ENCODE measurements at regions not wholly inside any gene's neighbourhood (a gene's known extent, or its start where the extent isn't known, plus 50 kb on each side); places are given as distances from the start of the nearest gene placed in this dataset.

DNA sequence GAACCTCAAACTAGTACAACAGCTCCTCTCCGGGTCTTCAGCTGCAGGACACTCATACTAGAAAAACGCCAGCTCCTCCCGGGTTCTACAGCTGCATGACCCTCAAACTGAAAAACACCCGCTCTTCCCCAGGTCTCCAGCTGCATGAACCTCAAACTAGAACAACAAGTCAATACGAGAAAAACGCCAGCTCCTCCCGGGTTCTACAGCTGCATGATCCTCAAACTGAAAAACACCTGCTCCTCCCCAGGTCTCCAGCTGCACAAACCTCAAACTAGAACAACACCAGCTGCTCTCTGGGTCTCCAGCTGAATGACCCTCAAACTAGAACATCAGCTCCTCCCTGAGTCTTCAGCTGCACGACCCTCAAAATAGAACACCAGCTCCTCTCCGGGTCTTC, 315.0 kb upstream of the TFPI start:
- Histone ChIP-seq H3K27me3 (ENCODE audit: control insufficient read depth, insufficient read depth, low read length) (no peaks in the 10 kb centered on the region), H3K36me3 (ENCODE audit: control insufficient read depth, insufficient read depth, low read length) (no peaks in the 10 kb centered on the region), H3K4me3 (ENCODE audit: low read depth, low read length) (no peak overlapping the region), H3K4me1 (ENCODE audit: control insufficient read depth, insufficient read depth, low read length) (no peaks in the 10 kb centered on the region), H3K9ac (ENCODE audit: low read depth, low read length) (no peak overlapping the region), H3K9me3 (ENCODE audit: control insufficient read depth, insufficient read depth, low read length) (no peaks in the 10 kb centered on the region), H3K27ac (ENCODE audit: low read depth, low read length) (no peak overlapping the region)

DNA sequence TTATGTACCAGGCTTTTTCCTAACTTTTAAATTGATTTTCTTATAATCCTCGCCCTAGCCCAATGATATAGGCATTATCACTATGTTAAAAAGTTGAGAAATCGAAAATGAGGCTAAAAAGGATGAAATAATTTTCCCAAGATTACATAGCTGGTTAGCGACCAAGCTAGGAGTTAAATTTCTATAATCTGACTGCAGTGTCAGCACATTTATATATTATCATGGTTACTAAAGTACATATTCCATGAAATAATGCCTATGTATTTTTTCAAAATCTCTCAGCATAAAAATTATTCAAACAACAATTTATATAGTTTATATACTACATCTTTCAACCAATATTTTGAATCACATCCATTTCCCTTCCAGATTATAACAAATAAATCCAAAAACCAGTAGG, 317.3 kb upstream of the TFPI start:
- no peak overlapping the region for H3K9ac ChIP-seq (ENCODE audit: low read depth, low read length)
- H3K9me3 ChIP-seq (ENCODE audit: control insufficient read depth, insufficient read depth, low read length) = no peaks in the 10 kb centered on the region
- no peaks in the 10 kb centered on the region for H3K27me3 ChIP-seq (ENCODE audit: control insufficient read depth, insufficient read depth, low read length)
- H3K27ac ChIP-seq (ENCODE audit: low read depth, low read length) = no peak overlapping the region
- H3K4me3 ChIP-seq (ENCODE audit: low read depth, low read length) = no peak overlapping the region
- no peaks in the 10 kb centered on the region for H3K36me3 ChIP-seq (ENCODE audit: control insufficient read depth, insufficient read depth, low read length)
- H3K4me1 ChIP-seq (ENCODE audit: control insufficient read depth, insufficient read depth, low read length) = no peaks in the 10 kb centered on the region

GRCh38 chr2:187873132-187873531, 318.9 kb upstream of the TFPI start:
- Histone ChIP-seq H3K36me3 (ENCODE audit: control insufficient read depth, insufficient read depth, low read length) (no peaks in the 10 kb centered on the region), H3K27ac (ENCODE audit: low read depth, low read length) (no peak overlapping the region), H3K27me3 (ENCODE audit: control insufficient read depth, insufficient read depth, low read length) (no peaks in the 10 kb centered on the region), H3K4me3 (ENCODE audit: low read depth, low read length) (no peak overlapping the region), H3K9me3 (ENCODE audit: control insufficient read depth, insufficient read depth, low read length) (no peaks in the 10 kb centered on the region), H3K4me1 (ENCODE audit: control insufficient read depth, insufficient read depth, low read length) (no peaks in the 10 kb centered on the region), H3K9ac (ENCODE audit: low read depth, low read length) (no peak overlapping the region)

- H3K4me3 ChIP-seq (ENCODE audit: low read depth, low read length) = no peak overlapping the region
- no peaks in the 10 kb centered on the region for H3K36me3 ChIP-seq (ENCODE audit: control insufficient read depth, insufficient read depth, low read length)
- H3K9me3 ChIP-seq (ENCODE audit: control insufficient read depth, insufficient read depth, low read length) = no peaks in the 10 kb centered on the region
- no peak overlapping the region for H3K27ac ChIP-seq (ENCODE audit: low read depth, low read length)
- peaks cover 11% of the 10 kb centered on the region for H3K4me1 ChIP-seq (ENCODE audit: control insufficient read depth, insufficient read depth, low read length)
- H3K9ac ChIP-seq (ENCODE audit: low read depth, low read length) = no peak overlapping the region
- no peaks in the 10 kb centered on the region for H3K27me3 ChIP-seq (ENCODE audit: control insufficient read depth, insufficient read depth, low read length)
Measured at GRCh38 chr2:187874786-187875185, 320.6 kb upstream of the TFPI start.

- no peak overlapping the region for H3K27ac ChIP-seq (ENCODE audit: low read depth, low read length)
- no peaks in the 10 kb centered on the region for H3K9me3 ChIP-seq (ENCODE audit: control insufficient read depth, insufficient read depth, low read length)
- H3K27me3 ChIP-seq (ENCODE audit: control insufficient read depth, insufficient read depth, low read length) = no peaks in the 10 kb centered on the region
Measured at GRCh38 chr2:187875261-187876141, 321.3 kb upstream of the TFPI start.

DNA sequence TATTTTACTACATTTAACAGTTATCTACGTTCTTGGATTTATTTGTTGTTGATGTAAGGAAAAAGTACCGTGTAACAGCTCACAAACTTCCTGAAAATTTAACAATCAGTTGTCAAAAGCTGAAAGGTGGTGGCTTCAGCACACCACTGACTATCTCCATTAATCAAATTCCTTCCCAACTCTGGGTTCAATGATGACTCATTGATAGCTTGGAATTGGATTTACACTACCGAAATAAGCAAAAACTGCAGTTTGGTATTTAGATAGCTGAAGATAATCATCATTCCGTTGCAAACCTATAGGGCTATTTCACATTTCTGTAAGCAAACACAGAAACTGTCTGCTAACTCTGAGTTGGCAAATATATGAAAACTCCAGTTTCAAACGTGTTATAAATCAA, 322.3 kb upstream of the TFPI start:
- H3K4me3 ChIP-seq (ENCODE audit: low read depth, low read length) = no peak overlapping the region
- H3K4me1 ChIP-seq (ENCODE audit: control insufficient read depth, insufficient read depth, low read length) = peaks cover 11% of the 10 kb centered on the region
- H3K9ac ChIP-seq (ENCODE audit: low read depth, low read length) = no peak overlapping the region
- H3K9me3 ChIP-seq (ENCODE audit: control insufficient read depth, insufficient read depth, low read length) = no peaks in the 10 kb centered on the region
- H3K27ac ChIP-seq (ENCODE audit: low read depth, low read length) = no peak overlapping the region
- no peaks in the 10 kb centered on the region for H3K27me3 ChIP-seq (ENCODE audit: control insufficient read depth, insufficient read depth, low read length)
- H3K36me3 ChIP-seq (ENCODE audit: control insufficient read depth, insufficient read depth, low read length) = no peaks in the 10 kb centered on the region

More at GRCh38 chr2:187875261-187876141, 321.3 kb upstream of the TFPI start:
- Histone ChIP-seq H3K4me3 (ENCODE audit: low read depth, low read length) (no peak overlapping the region), H3K9ac (ENCODE audit: low read depth, low read length) (no peak overlapping the region), H3K4me1 (ENCODE audit: control insufficient read depth, insufficient read depth, low read length) (peaks cover 11% of the 10 kb centered on the region), H3K36me3 (ENCODE audit: control insufficient read depth, insufficient read depth, low read length) (no peaks in the 10 kb centered on the region)

GRCh38 chr2:187877391-187877790, 323.2 kb upstream of the TFPI start:
- Histone ChIP-seq H3K27me3 (ENCODE audit: control insufficient read depth, insufficient read depth, low read length) (no peaks in the 10 kb centered on the region), H3K36me3 (ENCODE audit: control insufficient read depth, insufficient read depth, low read length) (no peaks in the 10 kb centered on the region), H3K27ac (ENCODE audit: low read depth, low read length) (no peak overlapping the region), H3K4me3 (ENCODE audit: low read depth, low read length) (no peak overlapping the region), H3K9ac (ENCODE audit: low read depth, low read length) (no peak overlapping the region), H3K4me1 (ENCODE audit: control insufficient read depth, insufficient read depth, low read length) (peaks cover 13% of the 10 kb centered on the region), H3K9me3 (ENCODE audit: control insufficient read depth, insufficient read depth, low read length) (no peaks in the 10 kb centered on the region)

DNA sequence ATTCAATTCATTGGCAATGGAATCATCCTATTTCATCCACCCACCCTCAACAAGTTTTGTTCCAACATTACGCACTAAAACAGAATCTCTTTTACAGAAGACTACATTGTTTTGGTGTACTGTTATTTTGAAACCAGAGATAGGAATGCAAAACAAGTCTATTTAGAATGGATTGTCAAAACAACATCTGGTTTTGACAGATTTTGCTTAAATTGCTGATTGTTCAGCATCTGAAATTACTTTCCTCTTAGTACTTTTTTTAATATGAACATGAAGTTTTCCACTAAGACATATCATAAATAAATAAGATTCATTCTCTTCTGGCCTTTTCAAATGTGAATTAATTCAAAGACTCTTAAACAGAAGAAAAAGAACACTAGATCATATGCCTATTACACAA, 323.9 kb upstream of the TFPI start:
- Histone ChIP-seq H3K4me1 (ENCODE audit: control insufficient read depth, insufficient read depth, low read length) (peaks cover 18% of the 10 kb centered on the region), H3K36me3 (ENCODE audit: control insufficient read depth, insufficient read depth, low read length) (no peaks in the 10 kb centered on the region), H3K27me3 (ENCODE audit: control insufficient read depth, insufficient read depth, low read length) (no peaks in the 10 kb centered on the region), H3K4me3 (ENCODE audit: low read depth, low read length) (no peak overlapping the region), H3K27ac (ENCODE audit: low read depth, low read length) (no peak overlapping the region), H3K9me3 (ENCODE audit: control insufficient read depth, insufficient read depth, low read length) (no peaks in the 10 kb centered on the region), H3K9ac (ENCODE audit: low read depth, low read length) (no peak overlapping the region)

DNA sequence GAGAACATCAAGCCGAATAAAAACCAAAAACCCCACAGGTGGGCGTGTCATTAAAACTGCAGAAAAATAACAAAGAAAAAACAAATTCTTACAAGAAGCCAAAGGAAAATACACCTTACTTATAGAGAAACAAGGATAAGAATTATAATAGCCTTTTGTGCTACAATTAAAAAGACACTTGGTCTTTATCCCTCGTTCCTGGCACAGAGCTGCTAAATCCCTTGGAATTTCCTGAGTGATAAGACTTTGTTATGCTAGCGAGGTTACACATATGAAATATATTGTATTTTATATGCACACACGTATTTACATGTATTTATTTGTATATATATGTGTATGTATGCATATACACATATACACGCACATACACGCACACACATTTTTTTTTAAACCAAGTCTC, 325.3 kb upstream of the TFPI start:
- Histone ChIP-seq H3K4me3 (ENCODE audit: low read depth, low read length) (no peak overlapping the region), H3K27me3 (ENCODE audit: control insufficient read depth, insufficient read depth, low read length) (no peaks in the 10 kb centered on the region), H3K9ac (ENCODE audit: low read depth, low read length) (no peak overlapping the region), H3K9me3 (ENCODE audit: control insufficient read depth, insufficient read depth, low read length) (no peaks in the 10 kb centered on the region), H3K4me1 (ENCODE audit: control insufficient read depth, insufficient read depth, low read length) (peaks cover 18% of the 10 kb centered on the region), H3K27ac (ENCODE audit: low read depth, low read length) (no peak overlapping the region), H3K36me3 (ENCODE audit: control insufficient read depth, insufficient read depth, low read length) (no peaks in the 10 kb centered on the region)

DNA sequence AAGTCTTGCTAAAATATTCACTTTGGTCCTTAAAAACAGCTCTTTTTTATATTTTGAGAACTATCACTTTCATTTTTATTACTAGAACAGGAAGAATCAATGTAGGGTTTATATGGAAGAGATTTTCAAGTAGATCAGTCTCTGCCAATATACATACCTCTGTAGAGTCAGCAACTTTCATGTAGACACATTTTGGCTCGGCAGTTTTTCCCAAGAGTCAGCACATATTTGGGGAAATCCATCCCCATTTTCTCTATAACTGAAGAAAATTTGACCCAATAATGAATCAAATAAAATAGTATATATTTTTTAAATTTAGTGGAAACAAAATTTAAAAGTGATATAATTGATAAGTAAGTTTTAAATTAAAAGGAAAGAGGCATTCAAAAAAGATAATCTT, 329.8 kb upstream of the TFPI start:
- H3K9ac ChIP-seq (ENCODE audit: low read depth, low read length) = no peak overlapping the region
- peaks cover 13% of the 10 kb centered on the region for H3K4me1 ChIP-seq (ENCODE audit: control insufficient read depth, insufficient read depth, low read length)
- H3K27me3 ChIP-seq (ENCODE audit: control insufficient read depth, insufficient read depth, low read length) = no peaks in the 10 kb centered on the region
- H3K36me3 ChIP-seq (ENCODE audit: control insufficient read depth, insufficient read depth, low read length) = no peaks in the 10 kb centered on the region
- H3K4me3 ChIP-seq (ENCODE audit: low read depth, low read length) = no peak overlapping the region
- H3K9me3 ChIP-seq (ENCODE audit: control insufficient read depth, insufficient read depth, low read length) = no peaks in the 10 kb centered on the region
- H3K27ac ChIP-seq (ENCODE audit: low read depth, low read length) = no peak overlapping the region

DNA sequence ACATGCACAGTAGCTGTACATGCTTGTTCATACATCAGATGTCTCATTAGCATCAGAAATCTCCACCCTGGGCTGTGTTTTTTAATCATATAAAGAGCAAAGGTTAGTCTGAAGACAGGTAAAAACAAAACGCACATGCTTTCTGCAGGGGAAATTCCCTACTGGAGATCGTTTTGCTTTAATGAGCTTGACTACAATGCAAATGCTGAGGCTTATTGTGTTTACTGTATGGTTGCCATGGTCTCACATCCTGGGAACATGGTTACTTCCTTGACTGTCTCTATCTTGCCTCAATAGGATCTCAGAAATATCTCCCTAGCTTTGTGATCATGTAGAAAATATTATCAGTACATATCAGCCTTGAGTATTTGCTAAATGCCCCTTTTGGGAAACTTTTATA, 336.5 kb upstream of the TFPI start:
- Histone ChIP-seq H3K27me3 (ENCODE audit: control insufficient read depth, insufficient read depth, low read length) (no peaks in the 10 kb centered on the region), H3K4me3 (ENCODE audit: low read depth, low read length) (no peak overlapping the region), H3K9me3 (ENCODE audit: control insufficient read depth, insufficient read depth, low read length) (no peaks in the 10 kb centered on the region), H3K4me1 (ENCODE audit: control insufficient read depth, insufficient read depth, low read length) (peaks cover 18% of the 10 kb centered on the region), H3K9ac (ENCODE audit: low read depth, low read length) (no peak overlapping the region), H3K27ac (ENCODE audit: low read depth, low read length) (peak overlapping the region; percentile 79), H3K36me3 (ENCODE audit: control insufficient read depth, insufficient read depth, low read length) (no peaks in the 10 kb centered on the region)
